GM19468 (cell line): ENCODE measurements at regions not wholly inside any gene's neighbourhood (a gene's known extent, or its start where the extent isn't known, plus 50 kb on each side); places are given as distances from the start of the nearest gene placed in this dataset.
"Not testable (repeated sequence)": the region's sequence is repeated elsewhere in the genome, so short reads cannot be mapped to it uniquely, and the experiment has no call there.

Experiments used
- ATAC-seq: cut with Tn5 transposase; IDR thresholded peaks from one replicate; pipeline ENCODE4 v1.9.1; 2021; ENCODE audit warnings: mild to moderate bottlenecking, moderate library complexity, moderate number of reproducible peaks; ENCODE audit not compliant: unreplicated experiment; ENCODE audit errors: extremely low read depth

- ATAC-seq, result peak; percentile 66
Measured at GRCh38 chr6:150732765-150733539, 132.6 kb upstream of the MTHFD1L start.

GRCh38 chr6:150733726-150734125, 131.8 kb upstream of the MTHFD1L start:
- no peak for ATAC-seq

GRCh38 chr6:150734235-150734634, 131.3 kb upstream of the MTHFD1L start:
- no peak for ATAC-seq

- ATAC-seq, result no peak
Measured at GRCh38 chr6:150735341-150735851, 130.1 kb upstream of the MTHFD1L start.

- ATAC-seq, result no peak
Measured at GRCh38 chr6:150738092-150738629, 127.3 kb upstream of the MTHFD1L start.

GRCh38 chr6:150739711-150740349, 125.7 kb upstream of the MTHFD1L start:
- ATAC-seq, result no peak

GRCh38 chr6:150740453-150740852, 125.0 kb upstream of the MTHFD1L start:
- no peak for ATAC-seq

GRCh38 chr6:150741633-150742200, 123.8 kb upstream of the MTHFD1L start:
- no peak for ATAC-seq

- no peak for ATAC-seq
Measured at GRCh38 chr6:150744522-150745260, 120.8 kb upstream of the MTHFD1L start.

GRCh38 chr6:150745896-150746295, 119.6 kb upstream of the MTHFD1L start:
- no peak for ATAC-seq

GRCh38 chr6:150747155-150747554, 118.3 kb upstream of the MTHFD1L start:
- ATAC-seq, result no peak

GRCh38 chr6:150749091-150749670, 116.3 kb upstream of the MTHFD1L start:
- no peak for ATAC-seq

- ATAC-seq, result no peak
Measured at GRCh38 chr6:150751296-150751695, 114.2 kb upstream of the MTHFD1L start.

- no peak for ATAC-seq
Measured at GRCh38 chr6:150752409-150752808, 113.1 kb upstream of the MTHFD1L start.

GRCh38 chr6:150753371-150754064, 112.0 kb upstream of the MTHFD1L start:
- ATAC-seq, result no peak

- ATAC-seq, result no peak
Measured at GRCh38 chr6:150755042-150755441, 110.5 kb upstream of the MTHFD1L start.

GRCh38 chr6:150755524-150755923, 110.0 kb upstream of the MTHFD1L start:
- no peak for ATAC-seq

- no peak for ATAC-seq
Measured at GRCh38 chr6:150756173-150756572, 109.3 kb upstream of the MTHFD1L start.

- ATAC-seq, result not testable (repeated sequence)
Measured at GRCh38 chr6:150757807-150758206, 107.7 kb upstream of the MTHFD1L start.
